NCI-H2227 (cell line): ENCODE measurements at regions not wholly inside any gene's neighbourhood (a gene's known extent, or its start where the extent isn't known, plus 50 kb on each side); places are given as distances from the start of the nearest gene placed in this dataset.
A peak's percentile ranks its signal among the peaks of the same experiment; 100 is the strongest.

ENCODE experiments used
- DNase-seq: peaks from one replicate; lab custom pipeline; 2025; ENCODE audit not compliant: unreplicated experiment; lab: John Stamatoyannopoulos, UW

- peak; percentile 21 for DNase-seq
These were observed 627.0 kb upstream of the TBL1XR1 start for GRCh38 chr3:177824190-177824786.

- no peak for DNase-seq
These were observed 627.6 kb upstream of the TBL1XR1 start for GRCh38 chr3:177824841-177825240.

GRCh38 chr3:177826253-177826652 is 629.0 kb upstream of the TBL1XR1 start:
- no peak for DNase-seq

DNA sequence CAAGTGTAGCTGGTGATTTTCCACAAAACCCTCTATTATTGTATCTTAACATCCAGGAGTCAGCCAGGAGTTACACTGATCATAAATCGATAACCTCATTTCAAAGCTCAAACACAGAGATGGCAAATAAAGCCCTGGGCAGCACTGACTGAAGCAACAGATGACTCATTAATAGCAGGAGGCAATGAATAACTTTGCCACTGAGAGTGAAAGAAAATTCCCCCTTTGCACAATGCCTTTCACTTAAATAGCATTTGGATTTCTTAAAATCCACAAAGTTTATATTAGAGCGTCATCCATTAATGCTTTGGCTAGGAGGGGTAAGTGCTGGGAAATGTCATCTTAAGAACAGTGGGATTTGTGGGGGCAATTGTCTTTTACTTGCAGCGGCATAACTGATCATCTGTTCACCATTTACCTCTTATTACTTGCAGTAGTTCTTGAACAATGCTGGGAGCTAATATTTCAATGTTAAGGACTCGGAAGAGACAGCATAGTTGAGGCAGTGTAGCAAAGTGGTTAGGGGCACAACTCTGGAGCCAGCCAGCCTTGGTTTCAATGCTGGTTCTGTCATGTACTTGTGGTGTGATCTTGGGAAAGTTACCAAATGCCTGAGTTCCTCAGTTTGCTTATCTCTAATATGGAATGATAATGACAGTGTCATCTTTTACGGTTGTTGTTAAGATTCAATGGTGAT is 630.4 kb upstream of the TBL1XR1 start:
- DNase-seq = no peak

GRCh38 chr3:177828208-177828565 is 630.9 kb upstream of the TBL1XR1 start:
- no peak for DNase-seq

- peak; percentile 41 for DNase-seq
These were observed 633.1 kb upstream of the TBL1XR1 start for GRCh38 chr3:177830411-177830849.

GRCh38 chr3:177831361-177831760 is 634.1 kb upstream of the TBL1XR1 start:
- no peak for DNase-seq

DNA sequence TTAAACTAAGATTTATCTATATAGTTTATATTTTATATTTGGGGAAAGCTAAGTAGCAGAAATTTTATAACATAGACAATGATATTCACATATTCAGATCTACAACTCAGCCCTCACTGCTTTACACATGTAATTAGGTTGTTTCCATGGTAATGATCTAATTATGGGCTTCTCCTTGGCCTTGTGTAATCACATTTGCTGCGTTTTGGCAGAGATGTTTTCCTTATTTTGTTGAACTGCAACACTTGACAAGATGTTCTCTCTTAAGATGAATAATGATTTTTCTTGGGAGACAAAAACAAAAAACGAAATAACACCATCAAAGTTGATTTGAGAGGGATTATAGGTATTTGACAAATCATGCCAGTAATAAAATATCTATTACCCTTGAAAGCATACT is 635.6 kb upstream of the TBL1XR1 start:
- DNase-seq = peak; percentile 15

GRCh38 chr3:177833332-177833731 is 636.0 kb upstream of the TBL1XR1 start:
- DNase-seq = no peak

DNA sequence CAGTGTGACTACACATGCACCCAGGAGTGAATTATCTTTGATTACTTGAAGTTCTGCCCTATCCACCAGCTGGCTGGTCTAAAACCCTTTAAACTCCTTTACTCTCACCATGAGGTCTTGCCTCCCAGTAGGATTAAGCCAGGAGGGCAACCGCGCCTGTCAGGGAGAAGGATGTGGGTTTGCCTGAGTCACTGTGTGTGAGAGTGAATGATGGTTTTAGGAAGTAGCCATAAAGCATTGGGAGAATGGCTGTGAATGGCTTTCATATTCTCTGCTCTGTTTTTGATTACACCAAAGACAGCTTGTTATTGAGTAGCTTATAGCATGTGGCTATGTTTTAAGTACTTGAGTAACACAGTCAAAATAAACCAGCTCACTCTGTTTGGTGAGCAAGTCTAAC is 637.7 kb upstream of the TBL1XR1 start:
- DNase-seq = peak; percentile 30

DNA sequence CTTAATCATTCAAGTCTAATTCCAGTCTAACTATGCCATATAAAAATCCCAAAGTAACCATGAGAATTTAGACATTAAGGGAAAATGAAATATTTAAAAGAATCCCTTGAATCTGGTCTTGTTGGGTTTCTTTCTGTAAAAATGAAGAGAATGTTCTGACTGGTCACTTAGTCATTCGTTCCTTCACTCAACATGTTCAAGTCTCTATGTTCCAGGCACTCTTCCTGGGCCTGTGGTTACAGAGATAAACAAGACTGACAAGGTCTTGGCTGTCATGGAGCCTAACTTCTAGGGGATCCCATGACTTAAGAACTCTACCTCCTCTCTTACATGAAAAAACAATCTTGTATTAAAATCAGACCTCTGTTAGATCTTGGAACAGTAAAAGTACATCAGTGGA is 638.6 kb upstream of the TBL1XR1 start:
- DNase-seq = no peak

DNA sequence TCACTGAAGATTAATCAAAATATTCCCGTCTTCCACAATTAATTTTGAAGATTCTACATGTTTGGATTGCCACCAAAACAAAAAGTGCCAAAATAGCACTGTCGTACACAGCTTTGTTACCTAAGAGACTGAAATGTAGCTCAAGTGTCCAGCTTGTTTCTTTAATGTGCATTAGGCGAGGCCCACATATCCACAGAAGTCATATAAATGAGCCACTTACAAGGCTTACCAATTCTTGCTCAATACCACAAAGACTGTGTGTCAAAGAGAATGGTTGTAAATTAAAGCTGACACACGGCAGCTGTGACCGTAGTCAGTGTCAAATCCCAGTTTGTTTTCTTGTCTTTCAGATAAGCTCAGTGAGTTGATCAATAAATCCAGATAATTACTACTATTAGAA is 639.4 kb upstream of the TBL1XR1 start:
- DNase-seq = peak; percentile 44

DNA sequence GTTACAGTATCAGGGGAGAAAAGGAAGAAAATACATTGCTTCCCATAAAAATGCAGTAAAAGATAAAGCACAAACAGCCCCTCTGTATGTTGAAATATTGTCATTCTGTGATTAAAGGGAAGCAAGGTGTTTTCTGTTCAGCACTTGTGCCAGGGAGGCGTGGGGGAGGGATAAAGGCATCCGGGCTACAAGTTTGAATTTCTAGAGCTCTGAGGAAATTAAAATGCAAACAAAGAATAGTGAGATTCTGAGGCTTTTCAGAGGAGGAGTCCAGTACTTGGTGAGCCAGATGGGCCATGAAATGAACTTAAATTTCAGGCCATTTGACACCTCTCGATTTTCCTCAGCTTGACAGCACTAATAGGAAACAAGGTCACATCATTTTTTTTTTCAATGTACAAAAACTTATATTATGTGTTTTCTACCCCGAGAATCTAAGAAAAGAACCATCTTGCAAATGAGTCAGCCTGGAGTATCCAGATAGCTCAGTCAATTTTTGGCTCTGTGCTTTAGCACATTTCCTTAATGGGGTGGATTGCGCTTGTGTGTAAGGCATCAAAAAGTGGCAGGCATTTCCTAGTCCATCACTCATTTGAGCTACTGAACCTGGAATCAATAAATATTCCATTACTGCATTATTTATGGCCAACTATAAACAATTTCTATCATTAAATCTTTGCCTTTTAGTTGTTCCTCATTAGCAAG is 640.8 kb upstream of the TBL1XR1 start:
- no peak for DNase-seq

DNA sequence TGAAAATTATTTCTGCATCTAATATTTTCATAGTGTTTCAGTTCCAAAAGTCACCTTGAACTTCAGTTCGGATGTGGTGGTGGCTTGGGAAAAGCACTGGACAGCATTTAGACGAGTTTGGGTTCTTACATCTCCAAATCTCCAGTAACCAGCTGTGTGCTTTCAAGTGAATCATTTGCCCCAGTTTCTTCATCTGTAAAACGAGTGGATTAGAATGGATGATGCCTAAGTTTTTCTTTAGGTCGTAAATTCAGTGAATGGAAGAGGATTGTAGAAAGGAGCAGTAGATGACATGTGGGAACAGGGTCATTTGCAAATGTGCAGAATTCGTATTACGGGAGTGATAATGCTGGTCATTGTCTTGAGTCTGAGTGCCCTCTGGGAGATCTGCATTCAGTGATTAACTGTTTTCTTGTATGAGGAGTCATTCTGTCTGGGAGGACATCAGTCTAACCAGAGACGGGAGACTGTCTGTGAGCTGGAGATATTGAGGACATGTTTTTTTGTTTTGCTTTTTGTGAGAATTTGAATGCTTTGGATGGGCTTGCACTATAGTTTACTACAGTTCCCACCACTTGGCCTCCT is 641.6 kb upstream of the TBL1XR1 start:
- no peak for DNase-seq

DNA sequence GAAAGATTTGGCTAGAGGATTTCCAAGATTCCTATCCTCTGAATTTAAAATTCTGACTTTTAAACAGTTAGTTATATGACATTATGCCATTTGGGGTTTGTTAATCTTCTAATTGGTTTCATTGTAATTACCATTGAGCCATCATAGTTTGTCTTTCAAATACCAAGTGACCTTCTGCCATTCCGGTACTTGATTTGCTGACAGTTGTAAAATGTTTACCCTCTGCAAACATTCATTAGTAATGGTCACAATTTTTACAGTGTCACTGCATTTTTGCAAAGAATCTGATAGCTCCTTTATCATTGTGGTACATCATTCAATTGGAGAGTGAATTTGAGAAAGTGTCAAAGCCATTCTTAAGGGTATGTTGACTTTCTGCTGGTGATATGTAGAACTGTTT is 645.0 kb upstream of the TBL1XR1 start:
- no peak for DNase-seq

- no peak for DNase-seq
These were observed 645.8 kb upstream of the TBL1XR1 start for GRCh38 chr3:177842743-177843734.

- no peak for DNase-seq
These were observed 654.9 kb upstream of the TBL1XR1 start for GRCh38 chr3:177852001-177852807.

GRCh38 chr3:177855021-177855420 is 657.7 kb upstream of the TBL1XR1 start:
- no peak for DNase-seq

GRCh38 chr3:177860184-177860583 is 662.9 kb upstream of the TBL1XR1 start:
- no peak for DNase-seq

DNA sequence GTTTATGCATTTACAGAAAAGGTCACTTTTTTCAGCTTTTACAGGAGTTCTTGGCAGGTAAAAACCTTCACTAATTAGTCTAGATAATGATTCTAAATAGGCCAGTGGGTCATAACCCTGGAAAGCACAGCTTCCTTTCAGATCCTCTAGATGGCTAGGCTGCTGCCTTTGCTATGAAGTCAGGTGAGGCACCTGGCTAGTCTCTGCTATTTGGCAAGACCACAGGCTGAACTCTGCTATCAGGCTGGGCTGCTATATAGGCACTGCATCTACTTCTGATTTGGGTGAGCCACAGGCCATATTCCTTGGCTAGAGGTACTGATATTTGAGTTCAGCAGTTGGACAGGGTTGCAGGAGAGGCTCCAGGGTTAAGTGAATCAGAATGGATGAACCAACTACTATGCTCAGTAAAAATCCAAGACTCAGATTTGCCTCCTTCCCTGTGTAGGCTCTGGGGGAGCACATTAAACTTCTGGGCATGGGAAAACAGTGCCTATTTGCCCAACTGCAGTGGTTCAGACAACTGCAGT is 665.7 kb upstream of the TBL1XR1 start:
- DNase-seq = no peak
